CD4-positive, alpha-beta T cell (primary cell): ENCODE measurements at regions not wholly inside any gene's neighbourhood (a gene's known extent, or its start where the extent isn't known, plus 50 kb on each side); places are given as distances from the start of the nearest gene placed in this dataset.

Source experiments
- ATAC-seq: fragments of 200-7000 bp; cut with Tn5 transposase; one replicate; pipeline ENCODE4 v1.10.0; 2022; ENCODE audit warnings: mild to moderate bottlenecking; ENCODE audit not compliant: poor library complexity
- CTCF ChIA-PET: fragments of 350-600 bp; sonication (Branson Sonifier 250); formaldehyde crosslinking; loops from one replicate; lab custom pipeline; 2021; ENCODE audit warnings: antibody characterized with exemption, inconsistent platforms; lab: Charles Lee
- POLR2A ChIA-PET: fragments of 350-600 bp; sonication (Branson Sonifier 250); formaldehyde crosslinking; loops from one replicate; lab custom pipeline; 2021; ENCODE audit warnings: antibody characterized with exemption, inconsistent platforms; lab: Charles Lee
- DNase-seq, 14 experiments: peaks; one replicate each; pipeline ENCODE4 v3.0.0-alpha.2; 2013 to 2020; ENCODE audit warnings: mixed read lengths in 2 of 14
- H3K27ac ChIP-seq, 2 donors: one replicate each; pipeline versions ENCODE4 v1.5.1 to v1.7.0; 2013; ENCODE audit warnings: low read length in 2 of 2, low read depth in 1 of 2, mild to moderate bottlenecking in 1 of 2
- H3K27me3 ChIP-seq, 2 experiments: 1 replicate in 1 of 2; 2 replicates in 1 of 2; pipeline versions ENCODE4 v1.6.1 to v1.7.0; 2013; ENCODE audit warnings: low read length in 2 of 2, control low read depth in 1 of 2, mild to moderate bottlenecking in 1 of 2, moderate library complexity in 1 of 2; ENCODE audit not compliant: insufficient read depth in 2 of 2, control insufficient read depth in 1 of 2
- H3K36me3 ChIP-seq: one replicate; pipeline ENCODE4 v1.6.1; 2013; ENCODE audit warnings: low read length, control low read depth; ENCODE audit not compliant: insufficient read depth
- H3K4me1 ChIP-seq: one replicate; pipeline ENCODE4 v1.6.1; 2013; ENCODE audit warnings: low read length, control low read depth; ENCODE audit not compliant: insufficient read depth
- H3K4me3 ChIP-seq: one replicate; pipeline ENCODE4 v1.5.1; 2013; ENCODE audit warnings: mild to moderate bottlenecking, low read length, moderate library complexity
- H3K9me3 ChIP-seq, 2 experiments: 1 replicate in 1 of 2; 2 replicates in 1 of 2; pipeline versions ENCODE4 v1.6.1 to v1.7.0; 2013; ENCODE audit warnings: low read length in 2 of 2, mild to moderate bottlenecking in 2 of 2, control low read depth in 1 of 2, moderate library complexity in 1 of 2; ENCODE audit not compliant: control insufficient read depth in 1 of 2, insufficient read depth in 1 of 2
- H3K27ac Mint-ChIP-seq: one replicate; pipeline ENCODE4 v1.8.0; 2020; ENCODE audit warnings: mixed read lengths
- H3K27me3 Mint-ChIP-seq: one replicate; pipeline ENCODE4 v1.8.0; 2021; ENCODE audit warnings: mixed read lengths
- H3K36me3 Mint-ChIP-seq: one replicate; pipeline ENCODE4 v1.8.0; 2021; ENCODE audit warnings: low read depth, mixed read lengths
- H3K4me1 Mint-ChIP-seq: one replicate; pipeline ENCODE4 v1.8.0; 2021; ENCODE audit warnings: low read depth, mixed read lengths
- H3K4me3 Mint-ChIP-seq: one replicate; pipeline ENCODE4 v1.8.0; 2020; ENCODE audit warnings: mild to moderate bottlenecking, mixed read lengths
- H3K9me3 Mint-ChIP-seq: one replicate; pipeline ENCODE4 v1.8.0; 2020; ENCODE audit warnings: mixed read lengths
- intact Hi-C, 2 experiments: fragments of 100-400 bp; cut with DNase I in 1 of 2; cut with micrococcal nuclease in 1 of 2; formaldehyde crosslinking; loops; one replicate each; pipeline versions ENCODE4 v1.15.1 to v1.9.0; 2023 to 2025; cut with DNase I, micrococcal nuclease
- TF ChIP-seq, protein P1 (sequence below): fragments of 200-600 bp; IDR thresholded peaks from one replicate; pipeline ENCODE4 v1.8.0; 2022; ENCODE audit warnings: antibody characterized with exemption, mild to moderate bottlenecking

DNA sequence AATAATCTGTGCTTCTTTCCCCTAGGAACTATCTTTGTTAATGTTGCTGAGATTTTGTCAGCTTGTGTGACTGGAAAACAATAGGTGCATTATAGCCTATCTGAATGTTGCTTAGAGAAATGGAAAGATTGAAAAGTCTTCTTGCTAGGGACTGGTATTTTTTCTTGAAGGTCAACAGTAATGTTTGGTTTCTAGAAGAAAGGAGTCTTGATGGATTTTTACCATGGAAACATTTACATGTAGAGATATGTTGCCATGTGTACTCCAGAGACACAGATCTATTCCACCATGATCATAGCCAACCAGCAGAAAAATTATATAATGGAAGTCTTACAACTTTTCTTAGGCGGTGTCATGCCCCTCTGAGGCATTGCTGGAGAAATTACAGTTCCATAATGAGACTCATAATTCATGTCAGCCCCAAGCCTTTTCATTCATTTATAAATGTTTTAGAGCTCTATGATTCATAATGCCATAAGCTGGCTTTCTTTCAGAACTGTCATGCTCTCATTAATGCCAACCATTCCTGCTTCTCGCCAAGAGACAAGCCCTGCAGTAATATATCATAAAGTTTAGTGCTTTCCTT is 175.1 kb upstream of the PTPRZ1 start:
- H3K4me3 Mint-ChIP-seq, result no peak overlapping the region
- no peaks in the 10 kb centered on the region for H3K9me3 Mint-ChIP-seq
- Histone ChIP-seq H3K4me1 (no peaks in the 10 kb centered on the region), H3K9me3 (no peaks in the 10 kb centered on the region), H3K27ac (no peak overlapping the region), H3K36me3 (no peaks in the 10 kb centered on the region), H3K27me3 (no peaks in the 10 kb centered on the region), H3K4me3 (no peak overlapping the region)
- TF ChIP-seq, protein P1, sequence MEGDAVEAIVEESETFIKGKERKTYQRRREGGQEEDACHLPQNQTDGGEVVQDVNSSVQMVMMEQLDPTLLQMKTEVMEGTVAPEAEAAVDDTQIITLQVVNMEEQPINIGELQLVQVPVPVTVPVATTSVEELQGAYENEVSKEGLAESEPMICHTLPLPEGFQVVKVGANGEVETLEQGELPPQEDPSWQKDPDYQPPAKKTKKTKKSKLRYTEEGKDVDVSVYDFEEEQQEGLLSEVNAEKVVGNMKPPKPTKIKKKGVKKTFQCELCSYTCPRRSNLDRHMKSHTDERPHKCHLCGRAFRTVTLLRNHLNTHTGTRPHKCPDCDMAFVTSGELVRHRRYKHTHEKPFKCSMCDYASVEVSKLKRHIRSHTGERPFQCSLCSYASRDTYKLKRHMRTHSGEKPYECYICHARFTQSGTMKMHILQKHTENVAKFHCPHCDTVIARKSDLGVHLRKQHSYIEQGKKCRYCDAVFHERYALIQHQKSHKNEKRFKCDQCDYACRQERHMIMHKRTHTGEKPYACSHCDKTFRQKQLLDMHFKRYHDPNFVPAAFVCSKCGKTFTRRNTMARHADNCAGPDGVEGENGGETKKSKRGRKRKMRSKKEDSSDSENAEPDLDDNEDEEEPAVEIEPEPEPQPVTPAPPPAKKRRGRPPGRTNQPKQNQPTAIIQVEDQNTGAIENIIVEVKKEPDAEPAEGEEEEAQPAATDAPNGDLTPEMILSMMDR, result no peak
- no peaks in the 10 kb centered on the region for H3K4me1 Mint-ChIP-seq
- H3K27me3 Mint-ChIP-seq, result no peaks in the 10 kb centered on the region
- no peak overlapping the region for H3K27ac Mint-ChIP-seq
- ATAC-seq, result no peak
- intact Hi-C loops, result no loop called here
- H3K36me3 Mint-ChIP-seq, result no peaks in the 10 kb centered on the region
- ChIA-PET POLR2A (no interaction called here), CTCF (no interaction called here)
- no peak for DNase-seq

DNA sequence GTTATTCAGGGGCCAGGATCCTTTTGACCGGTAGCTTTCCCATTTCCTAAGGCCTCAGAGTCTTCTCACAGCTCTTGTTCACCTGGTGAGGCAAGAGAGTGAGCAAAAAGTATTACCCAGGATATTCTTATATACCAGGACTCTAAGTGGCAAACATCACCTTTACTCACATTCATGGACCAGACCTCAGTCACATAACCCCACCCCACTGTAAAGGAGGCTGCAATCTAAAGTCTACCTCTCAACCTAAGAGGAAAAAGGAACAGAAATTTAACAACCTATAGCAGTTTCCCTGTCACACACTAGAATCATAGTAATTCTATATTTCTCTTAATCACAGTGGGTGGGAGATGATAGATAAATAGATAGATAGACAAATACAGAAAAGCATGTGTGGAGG is 176.0 kb upstream of the PTPRZ1 start:
- ATAC-seq (no peak), DNase-seq (no peak)
- Histone ChIP-seq H3K27ac (no peak overlapping the region), H3K9me3 (no peaks in the 10 kb centered on the region), H3K4me1 (no peaks in the 10 kb centered on the region), H3K36me3 (no peaks in the 10 kb centered on the region), H3K27me3 (no peaks in the 10 kb centered on the region), H3K4me3 (no peak overlapping the region)
- intact Hi-C loops, result no loop called here
- CTCF ChIA-PET, result no interaction called here
- POLR2A ChIA-PET, result no interaction called here
- TF ChIP-seq, protein P1, result no peak
- no peaks in the 10 kb centered on the region for H3K36me3 Mint-ChIP-seq
- no peak overlapping the region for H3K27ac Mint-ChIP-seq
- H3K27me3 Mint-ChIP-seq, result no peaks in the 10 kb centered on the region
- no peaks in the 10 kb centered on the region for H3K9me3 Mint-ChIP-seq
- no peak overlapping the region for H3K4me3 Mint-ChIP-seq
- H3K4me1 Mint-ChIP-seq, result no peaks in the 10 kb centered on the region

DNA sequence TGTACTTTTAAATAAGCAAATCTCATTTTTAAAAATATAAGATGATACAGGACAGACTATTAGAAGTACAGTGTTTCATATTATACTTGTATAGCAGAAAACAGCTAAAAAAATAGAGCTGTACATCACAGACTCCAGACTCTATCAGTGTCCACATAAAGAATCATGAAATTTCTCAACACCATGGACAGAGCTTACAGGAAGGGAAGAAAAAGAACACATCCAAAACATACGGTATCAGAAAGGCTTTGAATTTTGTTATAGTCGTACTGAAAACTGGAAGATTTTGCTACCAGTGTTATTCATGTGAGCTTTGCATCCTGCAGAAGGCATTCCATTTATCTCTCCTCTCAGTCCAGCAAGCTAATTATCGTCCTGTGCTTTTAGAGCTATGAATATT is 183.2 kb upstream of the PTPRZ1 start:
- Mint-ChIP-seq H3K4me3 (no peak overlapping the region), H3K36me3 (no peaks in the 10 kb centered on the region), H3K27ac (no peak overlapping the region), H3K27me3 (no peaks in the 10 kb centered on the region), H3K4me1 (no peaks in the 10 kb centered on the region), H3K9me3 (peaks cover 2% of the 10 kb centered on the region)
- ChIA-PET CTCF (no interaction called here), POLR2A (no interaction called here)
- ATAC-seq, result no peak
- H3K36me3 ChIP-seq, result no peaks in the 10 kb centered on the region
- no peak overlapping the region for H3K27ac ChIP-seq
- no peak overlapping the region for H3K4me3 ChIP-seq
- intact Hi-C loops, result no loop called here
- no peaks in the 10 kb centered on the region for H3K4me1 ChIP-seq
- TF ChIP-seq, protein P1, result no peak
- DNase-seq, result no peak
- no peaks in the 10 kb centered on the region for H3K9me3 ChIP-seq
- no peaks in the 10 kb centered on the region for H3K27me3 ChIP-seq
